Coronary artery (tissue), 2 donors: ENCODE measurements at regions not wholly inside any gene's neighbourhood (a gene's known extent, or its start where the extent isn't known, plus 50 kb on each side); places are given as distances from the start of the nearest gene placed in this dataset.

Source experiments
- DNase-seq: peaks from one replicate; pipeline ENCODE4 v3.0.0-alpha.2; 2017; ENCODE audit warnings: low spot score
- H3K27ac ChIP-seq, 2 donors: fragments of 200-600 bp; sonication (generic); one replicate each; pipeline ENCODE4 v1.5.1; 2016 to 2019
- H3K4me3 ChIP-seq: fragments of 200-600 bp; sonication (generic); 2 replicates; pipeline ENCODE4 v1.5.1; 2016; ENCODE audit warnings: mild to moderate bottlenecking, moderate library complexity
- CTCF ChIP-seq: fragments of 200-600 bp; sonication (generic); IDR thresholded peaks from one replicate; pipeline ENCODE4 v1.5.1; 2019; ENCODE audit warnings: antibody characterized with exemption

GRCh38 chr2:176565641-176566323 is 296.5 kb downstream of the MTX2 start:
- no peak overlapping the region for H3K4me3 ChIP-seq
- no peak for TF ChIP-seq CTCF
- no peak for DNase-seq
- no peak overlapping the region for H3K27ac ChIP-seq

- no peak for TF ChIP-seq CTCF
- H3K4me3 ChIP-seq: no peak overlapping the region
- DNase-seq: no peak
- H3K27ac ChIP-seq: no peak overlapping the region
These were observed 297.3 kb downstream of the MTX2 start for GRCh38 chr2:176566496-176566895.

- TF ChIP-seq CTCF: no peak
- no peak overlapping the region for H3K27ac ChIP-seq
- H3K4me3 ChIP-seq: no peak overlapping the region
- no peak for DNase-seq
These were observed 297.7 kb downstream of the MTX2 start for GRCh38 chr2:176566961-176567360.

GRCh38 chr2:176567361-176567760 is 298.1 kb downstream of the MTX2 start:
- no peak overlapping the region for H3K4me3 ChIP-seq
- no peak for TF ChIP-seq CTCF
- no peak for DNase-seq
- H3K27ac ChIP-seq: no peak overlapping the region

- no peak for DNase-seq
- Histone ChIP-seq H3K27ac (no peak overlapping the region), H3K4me3 (no peak overlapping the region)
- TF ChIP-seq CTCF: no peak
These were observed 300.3 kb downstream of the MTX2 start for GRCh38 chr2:176569574-176569973.

- Histone ChIP-seq H3K4me3 (no peak overlapping the region), H3K27ac (no peak overlapping the region)
- no peak for TF ChIP-seq CTCF
- DNase-seq: no peak
These were observed 304.6 kb downstream of the MTX2 start for GRCh38 chr2:176573612-176574483.
